ENCODE measurements at regions not wholly inside any gene's neighbourhood (a gene's known extent, or its start where the extent isn't known, plus 50 kb on each side); places are given as distances from the start of the nearest gene placed in this dataset.
A peak's percentile ranks its signal among the peaks of the same experiment; 100 is the strongest.

DNA sequence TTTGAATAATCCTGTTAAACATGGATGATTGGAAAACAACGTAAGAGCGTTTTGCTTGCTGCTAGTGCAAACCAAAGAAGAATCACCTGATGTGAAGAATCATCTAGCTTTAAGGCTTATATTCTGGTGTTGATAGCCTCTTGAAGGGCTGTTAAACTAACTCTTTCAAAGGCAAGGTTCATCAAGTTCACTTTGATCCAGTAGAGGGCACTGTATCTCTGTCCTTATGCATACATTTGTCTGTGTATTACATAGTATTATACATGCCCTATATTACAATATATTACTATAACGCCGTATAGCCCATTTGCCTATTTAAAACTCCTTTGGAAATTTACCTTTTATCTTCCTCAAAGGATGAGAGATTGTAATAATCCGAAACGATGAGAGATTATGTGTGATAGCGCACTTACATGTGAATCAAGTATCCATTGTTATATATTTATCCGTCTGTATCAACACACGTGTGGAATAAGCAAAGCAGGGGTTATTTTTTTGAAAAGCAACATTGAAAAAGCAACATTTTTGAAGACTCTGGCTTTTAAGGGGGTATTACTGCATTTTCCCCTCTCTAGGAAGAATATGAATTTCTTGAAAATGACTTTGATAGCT is 50.8 kb upstream of the NRN1 start:
- TF ChIP-seq, protein P1, sequence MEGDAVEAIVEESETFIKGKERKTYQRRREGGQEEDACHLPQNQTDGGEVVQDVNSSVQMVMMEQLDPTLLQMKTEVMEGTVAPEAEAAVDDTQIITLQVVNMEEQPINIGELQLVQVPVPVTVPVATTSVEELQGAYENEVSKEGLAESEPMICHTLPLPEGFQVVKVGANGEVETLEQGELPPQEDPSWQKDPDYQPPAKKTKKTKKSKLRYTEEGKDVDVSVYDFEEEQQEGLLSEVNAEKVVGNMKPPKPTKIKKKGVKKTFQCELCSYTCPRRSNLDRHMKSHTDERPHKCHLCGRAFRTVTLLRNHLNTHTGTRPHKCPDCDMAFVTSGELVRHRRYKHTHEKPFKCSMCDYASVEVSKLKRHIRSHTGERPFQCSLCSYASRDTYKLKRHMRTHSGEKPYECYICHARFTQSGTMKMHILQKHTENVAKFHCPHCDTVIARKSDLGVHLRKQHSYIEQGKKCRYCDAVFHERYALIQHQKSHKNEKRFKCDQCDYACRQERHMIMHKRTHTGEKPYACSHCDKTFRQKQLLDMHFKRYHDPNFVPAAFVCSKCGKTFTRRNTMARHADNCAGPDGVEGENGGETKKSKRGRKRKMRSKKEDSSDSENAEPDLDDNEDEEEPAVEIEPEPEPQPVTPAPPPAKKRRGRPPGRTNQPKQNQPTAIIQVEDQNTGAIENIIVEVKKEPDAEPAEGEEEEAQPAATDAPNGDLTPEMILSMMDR (IDR thresholded peaks at IDR 0.05; ENCODE audit: insufficient read depth, low read depth, low read length, missing control alignments), result peak; percentile 57
- peak; percentile 73 for DNase-seq (ENCODE audit: low read depth)

More for the DNA sequence above, 50.8 kb upstream of the NRN1 start:
- no peak overlapping the region for H3K4me3 ChIP-seq (ENCODE audit: low read depth, low read length)
